ENCODE measurements at regions not wholly inside any gene's neighbourhood (a gene's known extent, or its start where the extent isn't known, plus 50 kb on each side); places are given as distances from the start of the nearest gene placed in this dataset.

DNA sequence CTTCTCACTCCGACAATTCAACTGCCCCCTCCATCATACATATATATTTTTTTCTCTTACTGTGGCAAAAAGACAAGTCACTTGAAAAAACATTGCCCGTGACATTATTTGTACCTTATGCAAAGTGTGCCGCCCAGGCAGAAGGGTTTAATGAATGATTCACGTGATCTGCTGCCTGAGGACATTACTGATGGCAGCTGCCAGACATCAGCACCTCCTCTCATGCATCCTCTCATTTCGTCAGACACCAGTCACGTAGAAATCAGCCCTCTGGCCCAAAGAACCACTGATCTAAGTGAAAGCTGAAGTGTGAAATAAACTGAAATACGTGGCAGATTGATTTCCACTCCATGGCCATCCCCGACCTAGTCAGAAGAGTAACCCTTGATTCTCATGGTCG lies 218.8 kb upstream of the PDE10A start:
- TF ChIP-seq, protein P1, sequence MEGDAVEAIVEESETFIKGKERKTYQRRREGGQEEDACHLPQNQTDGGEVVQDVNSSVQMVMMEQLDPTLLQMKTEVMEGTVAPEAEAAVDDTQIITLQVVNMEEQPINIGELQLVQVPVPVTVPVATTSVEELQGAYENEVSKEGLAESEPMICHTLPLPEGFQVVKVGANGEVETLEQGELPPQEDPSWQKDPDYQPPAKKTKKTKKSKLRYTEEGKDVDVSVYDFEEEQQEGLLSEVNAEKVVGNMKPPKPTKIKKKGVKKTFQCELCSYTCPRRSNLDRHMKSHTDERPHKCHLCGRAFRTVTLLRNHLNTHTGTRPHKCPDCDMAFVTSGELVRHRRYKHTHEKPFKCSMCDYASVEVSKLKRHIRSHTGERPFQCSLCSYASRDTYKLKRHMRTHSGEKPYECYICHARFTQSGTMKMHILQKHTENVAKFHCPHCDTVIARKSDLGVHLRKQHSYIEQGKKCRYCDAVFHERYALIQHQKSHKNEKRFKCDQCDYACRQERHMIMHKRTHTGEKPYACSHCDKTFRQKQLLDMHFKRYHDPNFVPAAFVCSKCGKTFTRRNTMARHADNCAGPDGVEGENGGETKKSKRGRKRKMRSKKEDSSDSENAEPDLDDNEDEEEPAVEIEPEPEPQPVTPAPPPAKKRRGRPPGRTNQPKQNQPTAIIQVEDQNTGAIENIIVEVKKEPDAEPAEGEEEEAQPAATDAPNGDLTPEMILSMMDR (IDR thresholded peaks at IDR 0.05; ENCODE audit: insufficient read depth, low read length, poor library complexity, severe bottlenecking), result no peak
- TF ChIP-seq EZH2phosphoT487 (conservative IDR thresholded peaks at IDR 0.05; ENCODE audit: low read length), result no peak

Data from SU-DHL-6 (cell line).